ENCODE measurements at regions not wholly inside any gene's neighbourhood (a gene's known extent, or its start where the extent isn't known, plus 50 kb on each side); places are given as distances from the start of the nearest gene placed in this dataset.

DNA sequence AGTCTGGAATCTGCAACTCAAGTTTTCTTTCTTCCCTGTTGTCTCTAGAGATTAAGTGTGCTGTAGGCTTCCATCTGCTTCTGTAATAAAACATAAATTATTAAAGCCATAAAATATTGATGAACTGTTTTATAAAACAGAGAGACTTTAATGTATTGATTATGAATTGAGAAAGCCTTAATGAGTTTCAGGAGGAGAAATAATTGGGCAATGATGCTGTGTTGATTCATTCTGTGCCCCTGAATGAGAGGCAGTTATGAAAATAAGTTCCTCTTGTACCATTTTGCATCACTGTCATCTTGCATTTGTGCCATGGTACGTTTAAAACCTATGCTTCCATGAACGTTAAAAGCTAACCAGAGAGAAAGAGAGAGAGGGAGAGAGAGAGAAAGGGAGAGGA, 194.1 kb upstream of the LARGE1 start:
- TF ChIP-seq SPI1 (IDR thresholded peaks at IDR 0.05; ENCODE audit: low read depth, low read length) (no peak), PAX5 (IDR thresholded peaks at IDR 0.05; ENCODE audit: insufficient read depth, low read length, severe bottlenecking) (no peak), TAF1 (IDR thresholded peaks at IDR 0.05; ENCODE audit: low read depth, low read length) (no peak), POLR2A (IDR thresholded peaks at IDR 0.05; ENCODE audit: low read depth, low read length) (no peak), POLR2AphosphoS5 (IDR thresholded peaks at IDR 0.05; ENCODE audit: low read depth, low read length) (no peak), POU2F2 (IDR thresholded peaks at IDR 0.05; ENCODE audit: low read depth, low read length) (no peak)
- no peak for FAIRE-seq
- DNase-seq (ENCODE audit: insufficient read length, low spot score), result no peak

- DNase-seq (ENCODE audit: insufficient read length, low spot score) (no peak), FAIRE-seq (no peak)
- TF ChIP-seq PAX5 (IDR thresholded peaks at IDR 0.05; ENCODE audit: insufficient read depth, low read length, severe bottlenecking) (no peak), POLR2AphosphoS5 (IDR thresholded peaks at IDR 0.05; ENCODE audit: low read depth, low read length) (no peak), SPI1 (IDR thresholded peaks at IDR 0.05; ENCODE audit: low read depth, low read length) (no peak), POU2F2 (IDR thresholded peaks at IDR 0.05; ENCODE audit: low read depth, low read length) (no peak), POLR2A (IDR thresholded peaks at IDR 0.05; ENCODE audit: low read depth, low read length) (no peak), TAF1 (IDR thresholded peaks at IDR 0.05; ENCODE audit: low read depth, low read length) (no peak)
Measured at GRCh38 chr22:34115722-34116121, 195.4 kb upstream of the LARGE1 start.

DNA sequence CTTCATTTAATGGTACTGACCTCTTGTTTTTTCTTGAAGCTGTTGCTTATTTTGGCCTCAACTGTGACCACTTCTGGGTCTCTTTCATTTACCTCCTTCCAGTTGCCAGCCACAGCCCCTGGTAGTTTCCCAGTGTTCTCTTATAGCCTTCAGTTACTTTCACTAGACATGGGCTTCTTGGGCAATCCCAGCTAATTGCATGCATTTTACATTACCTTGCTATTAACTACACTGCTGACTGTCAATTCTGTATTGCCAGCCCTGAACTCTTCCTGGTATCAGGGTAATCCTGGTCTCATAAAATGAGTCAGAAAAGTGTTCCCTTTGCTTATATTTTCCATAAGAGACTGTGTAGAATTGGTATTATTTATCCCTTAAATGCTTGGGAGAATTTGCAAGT, 195.8 kb upstream of the LARGE1 start:
- DNase-seq (ENCODE audit: insufficient read length, low spot score) (no peak), FAIRE-seq (no peak)
- TF ChIP-seq TAF1 (IDR thresholded peaks at IDR 0.05; ENCODE audit: low read depth, low read length) (no peak), POLR2A (IDR thresholded peaks at IDR 0.05; ENCODE audit: low read depth, low read length) (no peak), SPI1 (IDR thresholded peaks at IDR 0.05; ENCODE audit: low read depth, low read length) (no peak), POU2F2 (IDR thresholded peaks at IDR 0.05; ENCODE audit: low read depth, low read length) (no peak), PAX5 (IDR thresholded peaks at IDR 0.05; ENCODE audit: insufficient read depth, low read length, severe bottlenecking) (no peak)

GRCh38 chr22:34122042-34122441, 201.8 kb upstream of the LARGE1 start:
- TF ChIP-seq PAX5 (IDR thresholded peaks at IDR 0.05; ENCODE audit: insufficient read depth, low read length, severe bottlenecking), result no peak
- no peak for TF ChIP-seq TAF1 (IDR thresholded peaks at IDR 0.05; ENCODE audit: low read depth, low read length)
- TF ChIP-seq POLR2AphosphoS5 (IDR thresholded peaks at IDR 0.05; ENCODE audit: low read depth, low read length), result no peak
- no peak for TF ChIP-seq POLR2A (IDR thresholded peaks at IDR 0.05; ENCODE audit: low read depth, low read length)
- no peak for TF ChIP-seq SPI1 (IDR thresholded peaks at IDR 0.05; ENCODE audit: low read depth, low read length)
- TF ChIP-seq POU2F2 (IDR thresholded peaks at IDR 0.05; ENCODE audit: low read depth, low read length), result no peak
- DNase-seq (ENCODE audit: insufficient read length, low spot score), result no peak
- no peak for FAIRE-seq

DNA sequence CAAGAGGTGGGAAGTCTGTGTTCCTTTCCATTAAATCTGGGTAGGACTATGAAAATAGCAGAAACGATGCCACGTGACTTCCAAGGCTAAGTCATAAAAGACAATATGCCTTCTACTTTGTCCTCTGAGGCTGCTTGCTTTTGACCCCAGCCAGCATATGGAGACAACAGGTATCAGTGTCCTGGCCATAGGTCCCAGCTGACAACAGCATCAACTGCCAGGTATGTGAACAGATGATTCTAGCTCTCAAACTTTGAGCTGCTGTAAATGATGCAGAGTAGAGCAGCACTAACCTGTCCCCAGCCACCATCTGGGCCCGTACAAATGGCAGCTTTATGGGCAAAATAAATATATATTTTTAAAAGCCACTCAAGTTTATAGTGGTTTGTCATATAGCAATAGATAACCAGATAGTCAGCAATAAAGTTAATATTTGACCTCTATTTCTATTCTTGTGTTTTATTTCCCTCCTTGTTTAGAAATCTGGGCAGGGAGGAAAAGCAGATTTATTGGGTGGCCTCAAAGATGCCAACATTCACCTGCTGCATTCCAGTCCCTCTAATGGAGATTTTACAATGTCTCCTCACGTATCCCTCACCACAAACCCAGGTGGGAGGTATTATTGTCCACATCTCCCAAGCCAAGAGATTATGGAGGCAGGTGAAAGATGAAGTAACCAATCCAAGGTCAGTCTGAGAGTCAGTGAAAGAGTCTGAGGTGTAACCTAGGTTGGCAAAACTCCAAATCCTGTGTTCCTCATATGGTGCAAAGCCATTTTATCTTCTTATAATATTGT, 209.6 kb upstream of the LARGE1 start:
- TF ChIP-seq POLR2A (IDR thresholded peaks at IDR 0.05; ENCODE audit: low read depth, low read length) (no peak), POU2F2 (IDR thresholded peaks at IDR 0.05; ENCODE audit: low read depth, low read length) (no peak), PAX5 (IDR thresholded peaks at IDR 0.05; ENCODE audit: insufficient read depth, low read length, severe bottlenecking) (no peak), SPI1 (IDR thresholded peaks at IDR 0.05; ENCODE audit: low read depth, low read length) (no peak), POLR2AphosphoS5 (IDR thresholded peaks at IDR 0.05; ENCODE audit: low read depth, low read length) (no peak), TAF1 (IDR thresholded peaks at IDR 0.05; ENCODE audit: low read depth, low read length) (no peak)
- FAIRE-seq, result no peak
- no peak for DNase-seq (ENCODE audit: insufficient read length, low spot score)

GRCh38 chr22:34135749-34136148, 215.5 kb upstream of the LARGE1 start:
- DNase-seq (ENCODE audit: insufficient read length, low spot score), result no peak
- FAIRE-seq, result no peak
- TF ChIP-seq POLR2AphosphoS5 (IDR thresholded peaks at IDR 0.05; ENCODE audit: low read depth, low read length) (no peak), POLR2A (IDR thresholded peaks at IDR 0.05; ENCODE audit: low read depth, low read length) (no peak), SPI1 (IDR thresholded peaks at IDR 0.05; ENCODE audit: low read depth, low read length) (no peak), POU2F2 (IDR thresholded peaks at IDR 0.05; ENCODE audit: low read depth, low read length) (no peak), TAF1 (IDR thresholded peaks at IDR 0.05; ENCODE audit: low read depth, low read length) (no peak), PAX5 (IDR thresholded peaks at IDR 0.05; ENCODE audit: insufficient read depth, low read length, severe bottlenecking) (no peak)

DNA sequence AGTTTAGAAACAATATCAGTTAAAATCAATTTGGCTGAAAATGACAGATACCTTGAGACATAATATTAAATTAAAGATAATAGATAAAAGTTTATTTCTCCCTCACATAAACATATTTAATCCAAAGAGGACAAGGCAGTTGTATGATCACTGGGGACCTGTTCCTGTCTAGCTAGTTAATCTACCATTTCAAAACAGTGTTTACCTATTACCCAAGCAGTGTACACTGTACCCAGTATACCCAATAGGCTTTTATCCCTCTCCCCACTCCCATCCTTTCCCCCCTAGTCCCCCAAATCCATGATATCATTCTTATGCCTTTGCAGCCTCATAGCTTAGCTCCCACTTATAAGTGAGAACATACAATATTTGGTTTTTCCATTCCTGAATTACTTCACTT, 229.7 kb upstream of the LARGE1 start:
- no peak for FAIRE-seq
- TF ChIP-seq PAX5 (IDR thresholded peaks at IDR 0.05; ENCODE audit: insufficient read depth, low read length, severe bottlenecking) (no peak), POLR2A (IDR thresholded peaks at IDR 0.05; ENCODE audit: low read depth, low read length) (no peak), SPI1 (IDR thresholded peaks at IDR 0.05; ENCODE audit: low read depth, low read length) (no peak), POLR2AphosphoS5 (IDR thresholded peaks at IDR 0.05; ENCODE audit: low read depth, low read length) (no peak), POU2F2 (IDR thresholded peaks at IDR 0.05; ENCODE audit: low read depth, low read length) (no peak), TAF1 (IDR thresholded peaks at IDR 0.05; ENCODE audit: low read depth, low read length) (no peak)

DNA sequence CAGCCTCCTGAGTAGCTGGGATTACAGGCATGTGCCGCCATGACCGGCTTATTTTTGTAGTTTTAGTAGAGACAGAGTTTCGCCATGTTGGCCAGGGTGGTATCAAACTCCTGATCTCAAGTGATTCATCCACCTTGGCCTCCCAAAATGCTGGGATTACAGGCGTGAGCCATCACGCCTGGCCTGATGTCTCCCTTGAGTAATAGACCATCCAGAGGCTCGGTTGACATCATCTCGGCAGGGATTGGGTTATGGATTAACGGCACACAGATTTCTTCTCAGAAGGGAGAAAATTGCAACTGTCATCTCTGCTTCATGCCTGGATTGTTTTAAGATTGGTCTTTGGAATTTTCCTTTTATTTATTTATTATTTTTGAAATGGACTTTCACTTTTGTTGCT, 239.2 kb upstream of the LARGE1 start:
- FAIRE-seq, result no peak
- DNase-seq (ENCODE audit: insufficient read length, low spot score), result no peak
- TF ChIP-seq POLR2A (IDR thresholded peaks at IDR 0.05; ENCODE audit: low read depth, low read length), result no peak
- TF ChIP-seq POU2F2 (IDR thresholded peaks at IDR 0.05; ENCODE audit: low read depth, low read length), result no peak
- no peak for TF ChIP-seq POLR2AphosphoS5 (IDR thresholded peaks at IDR 0.05; ENCODE audit: low read depth, low read length)
- no peak for TF ChIP-seq PAX5 (IDR thresholded peaks at IDR 0.05; ENCODE audit: insufficient read depth, low read length, severe bottlenecking)
- no peak for TF ChIP-seq SPI1 (IDR thresholded peaks at IDR 0.05; ENCODE audit: low read depth, low read length)
- no peak for TF ChIP-seq TAF1 (IDR thresholded peaks at IDR 0.05; ENCODE audit: low read depth, low read length)

More for the DNA sequence above, 229.7 kb upstream of the LARGE1 start:
- no peak for DNase-seq (ENCODE audit: insufficient read length, low spot score)

GRCh38 chr22:34160141-34160783, 240.0 kb upstream of the LARGE1 start:
- no peak for TF ChIP-seq TAF1 (IDR thresholded peaks at IDR 0.05; ENCODE audit: low read depth, low read length)
- TF ChIP-seq POU2F2 (IDR thresholded peaks at IDR 0.05; ENCODE audit: low read depth, low read length), result no peak
- no peak for TF ChIP-seq POLR2A (IDR thresholded peaks at IDR 0.05; ENCODE audit: low read depth, low read length)
- no peak for TF ChIP-seq SPI1 (IDR thresholded peaks at IDR 0.05; ENCODE audit: low read depth, low read length)
- TF ChIP-seq PAX5 (IDR thresholded peaks at IDR 0.05; ENCODE audit: insufficient read depth, low read length, severe bottlenecking), result no peak
- TF ChIP-seq POLR2AphosphoS5 (IDR thresholded peaks at IDR 0.05; ENCODE audit: low read depth, low read length), result no peak
- DNase-seq (ENCODE audit: insufficient read length, low spot score) (no peak), FAIRE-seq (no peak)
